ENCODE measurements at regions not wholly inside any gene's neighbourhood (a gene's known extent, or its start where the extent isn't known, plus 50 kb on each side); places are given as distances from the start of the nearest gene placed in this dataset.
"Not testable (repeated sequence)": the region's sequence is repeated elsewhere in the genome, so short reads cannot be mapped to it uniquely, and the experiment has no call there.

DNA sequence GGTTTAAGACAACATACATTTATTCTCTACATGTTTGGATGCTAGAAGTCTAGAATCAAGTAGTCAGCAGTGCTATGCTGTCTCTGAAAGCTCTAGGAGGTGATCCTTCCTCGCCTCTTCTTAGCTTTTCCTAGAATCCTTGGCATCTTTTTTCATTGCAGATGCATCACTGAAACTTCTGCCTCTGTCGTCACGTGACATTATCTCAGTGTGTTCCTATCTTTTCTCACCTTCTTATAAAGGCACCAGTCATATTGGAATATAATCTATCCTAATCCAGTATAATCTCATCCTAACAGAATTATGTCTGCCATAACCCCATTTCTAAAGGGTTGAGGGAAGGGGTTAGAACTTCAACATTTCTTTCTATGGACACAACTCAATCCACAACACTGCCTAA lies 851.2 kb upstream of the CRIM1 start:
- no peak overlapping the region for H3K4me3 ChIP-seq (ENCODE audit: control insufficient read depth, low read depth, low read length)
- TF ChIP-seq, protein P1, sequence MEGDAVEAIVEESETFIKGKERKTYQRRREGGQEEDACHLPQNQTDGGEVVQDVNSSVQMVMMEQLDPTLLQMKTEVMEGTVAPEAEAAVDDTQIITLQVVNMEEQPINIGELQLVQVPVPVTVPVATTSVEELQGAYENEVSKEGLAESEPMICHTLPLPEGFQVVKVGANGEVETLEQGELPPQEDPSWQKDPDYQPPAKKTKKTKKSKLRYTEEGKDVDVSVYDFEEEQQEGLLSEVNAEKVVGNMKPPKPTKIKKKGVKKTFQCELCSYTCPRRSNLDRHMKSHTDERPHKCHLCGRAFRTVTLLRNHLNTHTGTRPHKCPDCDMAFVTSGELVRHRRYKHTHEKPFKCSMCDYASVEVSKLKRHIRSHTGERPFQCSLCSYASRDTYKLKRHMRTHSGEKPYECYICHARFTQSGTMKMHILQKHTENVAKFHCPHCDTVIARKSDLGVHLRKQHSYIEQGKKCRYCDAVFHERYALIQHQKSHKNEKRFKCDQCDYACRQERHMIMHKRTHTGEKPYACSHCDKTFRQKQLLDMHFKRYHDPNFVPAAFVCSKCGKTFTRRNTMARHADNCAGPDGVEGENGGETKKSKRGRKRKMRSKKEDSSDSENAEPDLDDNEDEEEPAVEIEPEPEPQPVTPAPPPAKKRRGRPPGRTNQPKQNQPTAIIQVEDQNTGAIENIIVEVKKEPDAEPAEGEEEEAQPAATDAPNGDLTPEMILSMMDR (conservative IDR thresholded peaks at IDR 0.05; ENCODE audit: control insufficient read depth, insufficient read depth, low read depth, low read length): no peak
- no peak for DNase-seq (ENCODE audit: low read depth)

DNA sequence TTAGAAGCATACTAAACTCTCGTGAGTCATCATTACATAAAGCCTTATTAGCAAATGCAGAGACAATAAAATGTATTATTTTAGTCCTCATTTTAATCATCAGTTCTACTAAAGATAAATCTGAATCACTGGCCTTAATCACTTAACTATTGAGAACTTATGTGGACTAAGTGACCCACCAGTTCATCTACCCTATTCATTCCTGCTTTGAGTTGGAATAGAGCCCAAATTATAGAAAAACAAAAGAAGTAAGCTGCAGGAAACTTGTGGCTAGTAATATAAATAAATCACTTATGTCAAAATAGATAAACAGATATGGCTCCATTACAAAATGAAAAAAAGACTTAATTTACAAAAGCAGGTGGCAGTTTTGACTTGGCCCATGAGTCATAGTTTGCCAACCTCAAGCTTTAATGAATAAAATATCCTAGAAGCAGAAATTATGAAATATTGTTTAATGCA lies 851.8 kb upstream of the CRIM1 start:
- no peak for DNase-seq (ENCODE audit: low read depth)
- H3K4me3 ChIP-seq (ENCODE audit: control insufficient read depth, low read depth, low read length): no peak overlapping the region
- TF ChIP-seq, protein P1 (conservative IDR thresholded peaks at IDR 0.05; ENCODE audit: control insufficient read depth, insufficient read depth, low read depth, low read length): no peak

DNA sequence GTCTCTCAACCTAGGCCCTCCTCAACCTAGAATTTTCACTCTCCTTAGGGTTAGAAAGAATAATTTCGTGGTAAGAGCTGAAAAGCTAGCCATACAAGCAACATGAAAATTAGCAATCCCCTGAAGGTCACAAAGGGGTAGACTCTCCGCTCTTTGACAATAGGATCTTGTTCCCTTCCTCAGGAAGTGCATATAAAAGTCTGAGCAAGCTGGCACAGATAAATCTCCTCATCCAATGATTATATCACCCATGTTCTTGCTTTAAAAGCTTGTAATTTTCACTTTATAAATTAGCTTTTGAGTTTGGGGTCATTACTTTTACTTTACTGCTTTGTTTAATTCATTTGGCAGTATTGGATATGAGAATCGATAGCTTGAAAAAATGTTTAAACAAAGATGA lies 852.3 kb upstream of the CRIM1 start:
- TF ChIP-seq, protein P1 (conservative IDR thresholded peaks at IDR 0.05; ENCODE audit: control insufficient read depth, insufficient read depth, low read depth, low read length): no peak
- no peak for DNase-seq (ENCODE audit: low read depth)
- H3K4me3 ChIP-seq (ENCODE audit: control insufficient read depth, low read depth, low read length): no peak overlapping the region

DNA sequence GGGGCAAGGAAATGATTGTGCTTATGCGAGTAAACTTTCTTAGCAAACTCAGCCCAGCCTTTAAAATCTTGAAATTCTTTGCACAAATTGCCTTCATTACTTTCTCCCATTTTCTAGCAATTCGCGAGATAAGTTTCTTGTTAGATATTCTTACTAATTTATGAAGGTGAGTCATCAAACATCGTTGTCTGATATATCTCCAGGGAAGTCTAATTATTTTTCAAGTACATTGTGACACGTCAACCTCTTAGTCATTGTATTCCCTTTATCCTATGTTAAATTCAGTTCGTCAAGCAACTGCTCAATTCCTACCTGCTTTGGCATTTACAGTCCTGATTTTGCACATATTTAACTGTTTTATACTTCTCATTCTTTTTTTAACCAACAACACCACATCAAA lies 854.5 kb upstream of the CRIM1 start:
- H3K4me3 ChIP-seq (ENCODE audit: control insufficient read depth, low read depth, low read length): no peak overlapping the region
- DNase-seq (ENCODE audit: low read depth): no peak
- TF ChIP-seq, protein P1 (conservative IDR thresholded peaks at IDR 0.05; ENCODE audit: control insufficient read depth, insufficient read depth, low read depth, low read length): no peak

DNA sequence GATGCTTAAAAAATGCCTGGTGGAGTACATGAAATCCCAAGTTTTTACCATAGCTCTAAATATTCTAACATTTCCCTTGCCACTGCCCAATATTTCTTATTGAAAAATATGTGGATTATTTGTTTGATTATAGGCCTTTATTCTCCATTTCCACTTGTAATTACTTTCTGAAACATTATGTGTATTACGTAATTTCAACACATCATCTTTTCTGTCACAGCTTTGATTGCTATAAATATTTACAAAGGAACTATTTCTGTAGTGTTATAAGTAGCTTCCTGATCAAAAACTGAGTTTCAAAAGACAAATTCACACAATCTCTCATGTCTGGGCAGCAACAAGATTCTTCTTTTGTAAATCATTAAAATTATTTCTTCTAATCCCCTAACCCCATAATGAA lies 859.6 kb upstream of the CRIM1 start:
- TF ChIP-seq, protein P1 (conservative IDR thresholded peaks at IDR 0.05; ENCODE audit: control insufficient read depth, insufficient read depth, low read depth, low read length): no peak
- no peak overlapping the region for H3K4me3 ChIP-seq (ENCODE audit: control insufficient read depth, low read depth, low read length)
- DNase-seq (ENCODE audit: low read depth): no peak

DNA sequence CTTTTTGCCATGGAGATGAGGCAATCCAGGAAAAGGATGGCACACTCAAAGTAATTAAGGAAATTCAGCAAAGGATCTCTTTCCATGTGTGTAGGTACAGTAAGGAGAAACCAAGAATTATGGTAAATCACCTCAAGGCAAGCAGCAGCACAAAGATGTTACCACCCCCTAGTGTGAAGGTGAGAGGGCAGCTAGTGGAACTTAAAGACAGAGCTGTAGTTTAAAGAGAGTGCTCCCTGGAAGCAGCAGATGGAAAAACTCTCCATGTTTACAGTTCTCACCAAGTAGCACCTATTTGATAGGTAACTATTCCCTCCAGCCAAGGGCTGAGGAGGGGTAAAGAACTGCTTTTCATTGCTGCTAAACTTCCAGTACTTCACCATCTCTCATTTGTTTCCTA lies 860.4 kb upstream of the CRIM1 start:
- DNase-seq (ENCODE audit: low read depth): no peak
- H3K4me3 ChIP-seq (ENCODE audit: control insufficient read depth, low read depth, low read length): no peak overlapping the region
- TF ChIP-seq, protein P1 (conservative IDR thresholded peaks at IDR 0.05; ENCODE audit: control insufficient read depth, insufficient read depth, low read depth, low read length): no peak

DNA sequence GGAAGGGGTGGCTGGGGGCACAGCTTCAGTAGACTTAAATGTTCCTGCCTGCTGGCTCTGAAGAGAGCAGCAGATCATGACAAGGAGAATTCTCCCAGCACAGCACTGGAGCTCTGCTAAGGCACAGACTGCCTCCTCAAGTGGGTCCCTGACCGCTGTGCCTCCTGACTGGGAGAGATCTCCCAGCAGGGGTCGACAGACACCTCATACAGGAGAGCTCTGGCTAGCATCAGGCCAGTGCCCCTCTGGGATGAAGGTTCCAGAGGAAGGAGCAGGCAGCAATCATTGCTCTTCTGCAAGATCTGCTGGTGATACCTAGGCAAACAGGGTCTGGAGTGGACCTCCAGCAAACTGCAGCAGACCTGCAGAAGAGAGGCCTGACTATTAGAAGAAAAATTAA lies 877.5 kb upstream of the CRIM1 start:
- H3K4me3 ChIP-seq (ENCODE audit: control insufficient read depth, low read depth, low read length); DNase-seq (ENCODE audit: low read depth): not testable (repeated sequence)
